Central memory CD8-positive, alpha-beta T cell (primary cell): ENCODE measurements at regions not wholly inside any gene's neighbourhood (a gene's known extent, or its start where the extent isn't known, plus 50 kb on each side); places are given as distances from the start of the nearest gene placed in this dataset.

Experiments used
- ATAC-seq: fragments of 150-1000 bp; cut with Tn5 transposase; replicated peaks from 2 replicates; pipeline ENCODE4 v1.10.0; 2022; ENCODE audit warnings: mild to moderate bottlenecking, moderate FRiP score, moderate number of reproducible peaks; ENCODE audit not compliant: poor library complexity, severe bottlenecking; ENCODE audit errors: extremely low read depth
- DNase-seq, 2 donors: peaks; one replicate each; pipeline ENCODE4 v3.0.0; 2021; ENCODE audit warnings: low spot score in 2 of 2
- H3K27ac Mint-ChIP-seq: one replicate; pipeline ENCODE4 v1.8.0; 2022; ENCODE audit warnings: low read depth, mild to moderate bottlenecking, moderate library complexity, mixed read lengths
- H3K27me3 Mint-ChIP-seq: one replicate; pipeline ENCODE4 v1.8.0; 2022; ENCODE audit warnings: mixed read lengths
- H3K36me3 Mint-ChIP-seq: one replicate; pipeline ENCODE4 v1.8.0; 2022; ENCODE audit warnings: mild to moderate bottlenecking, moderate library complexity, mixed read lengths; ENCODE audit not compliant: insufficient read depth
- H3K4me1 Mint-ChIP-seq: one replicate; pipeline ENCODE4 v1.8.0; 2022; ENCODE audit warnings: mixed read lengths
- H3K4me3 Mint-ChIP-seq: one replicate; pipeline ENCODE4 v1.8.0; 2022; ENCODE audit warnings: mild to moderate bottlenecking, moderate library complexity, mixed read lengths
- H3K9me3 Mint-ChIP-seq: one replicate; pipeline ENCODE4 v1.8.0; 2022; ENCODE audit warnings: mixed read lengths

- Mint-ChIP-seq H3K27me3 (peaks cover 20% of the 10 kb centered on the region), H3K27ac (no peak overlapping the region)
- ATAC-seq, result no peak
Observed at GRCh38 chr3:101172516-101172915, 147.9 kb downstream of the IMPG2 start.

DNA sequence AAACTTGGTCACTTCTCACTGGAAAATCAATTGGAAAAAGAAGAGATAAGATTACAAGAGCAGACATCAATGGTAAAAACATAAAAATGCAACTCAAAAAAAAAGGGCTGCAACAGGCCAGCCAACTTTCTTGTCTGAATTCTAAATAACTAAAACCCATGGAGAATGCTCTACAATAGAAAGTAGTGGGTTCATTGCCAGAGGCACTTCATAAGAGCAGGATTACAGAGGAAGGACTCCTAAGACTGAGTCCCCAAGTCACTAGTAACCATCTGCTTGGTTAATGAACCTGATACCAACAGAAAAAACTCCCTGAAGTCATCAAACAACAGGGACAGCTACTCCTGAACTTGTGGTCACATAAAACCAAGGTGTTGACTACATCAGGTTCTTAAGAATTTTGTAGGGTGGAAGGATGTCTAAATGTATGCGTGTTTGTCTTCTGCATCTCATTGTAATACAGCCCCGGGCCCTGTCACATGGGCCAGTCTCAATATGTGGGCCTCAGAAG is 148.6 kb downstream of the IMPG2 start:
- DNase-seq (no peak), ATAC-seq (no peak)
- no peak overlapping the region for H3K27ac Mint-ChIP-seq
- H3K36me3 Mint-ChIP-seq, result no peaks in the 10 kb centered on the region
- H3K27me3 Mint-ChIP-seq, result peaks cover 28% of the 10 kb centered on the region
- no peaks in the 10 kb centered on the region for H3K4me1 Mint-ChIP-seq
- no peaks in the 10 kb centered on the region for H3K9me3 Mint-ChIP-seq
- H3K4me3 Mint-ChIP-seq, result no peak overlapping the region

More at GRCh38 chr3:101172516-101172915, 147.9 kb downstream of the IMPG2 start:
- DNase-seq, result no peak
- Mint-ChIP-seq H3K9me3 (no peaks in the 10 kb centered on the region), H3K4me3 (no peak overlapping the region), H3K4me1 (no peaks in the 10 kb centered on the region), H3K36me3 (no peaks in the 10 kb centered on the region)

DNA sequence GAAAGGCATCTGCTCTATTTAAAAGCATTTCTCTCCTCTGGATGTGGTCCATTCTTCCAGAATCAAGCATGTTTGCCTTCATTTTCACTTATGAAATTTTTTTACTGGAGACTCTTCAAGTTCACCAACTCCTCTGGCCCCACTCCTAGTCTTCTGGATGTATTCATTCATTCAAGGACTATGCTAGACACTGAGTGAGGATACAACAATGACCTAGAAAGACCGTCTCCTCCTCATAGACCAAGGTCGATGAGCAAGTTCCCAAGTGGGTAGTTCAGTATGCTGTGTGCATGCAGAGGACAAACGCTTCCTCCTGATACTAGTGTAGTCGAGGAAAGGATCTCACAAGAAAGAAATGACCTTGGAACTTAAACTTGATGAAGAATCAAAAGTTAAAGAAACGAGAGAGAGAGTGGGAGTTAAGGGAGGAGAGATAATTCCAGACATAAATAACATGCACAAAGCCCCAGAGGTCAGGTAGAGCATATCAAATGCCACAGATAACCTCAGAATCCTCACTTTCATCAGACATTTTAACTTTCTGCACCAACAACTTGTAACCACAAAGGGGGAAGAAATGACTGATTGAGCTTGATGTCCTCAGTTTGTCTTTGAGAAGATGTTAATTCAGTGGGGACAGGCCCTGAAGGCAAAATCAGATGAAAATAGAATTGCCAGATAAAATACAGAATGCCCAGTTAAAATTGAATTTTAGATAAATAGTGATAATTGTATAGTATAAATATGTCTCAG is 149.4 kb downstream of the IMPG2 start:
- Mint-ChIP-seq H3K4me1 (no peaks in the 10 kb centered on the region), H3K27me3 (peaks cover 35% of the 10 kb centered on the region), H3K27ac (no peak overlapping the region), H3K9me3 (no peaks in the 10 kb centered on the region), H3K36me3 (no peaks in the 10 kb centered on the region), H3K4me3 (no peak overlapping the region)
- ATAC-seq (no peak), DNase-seq (no peak)

DNA sequence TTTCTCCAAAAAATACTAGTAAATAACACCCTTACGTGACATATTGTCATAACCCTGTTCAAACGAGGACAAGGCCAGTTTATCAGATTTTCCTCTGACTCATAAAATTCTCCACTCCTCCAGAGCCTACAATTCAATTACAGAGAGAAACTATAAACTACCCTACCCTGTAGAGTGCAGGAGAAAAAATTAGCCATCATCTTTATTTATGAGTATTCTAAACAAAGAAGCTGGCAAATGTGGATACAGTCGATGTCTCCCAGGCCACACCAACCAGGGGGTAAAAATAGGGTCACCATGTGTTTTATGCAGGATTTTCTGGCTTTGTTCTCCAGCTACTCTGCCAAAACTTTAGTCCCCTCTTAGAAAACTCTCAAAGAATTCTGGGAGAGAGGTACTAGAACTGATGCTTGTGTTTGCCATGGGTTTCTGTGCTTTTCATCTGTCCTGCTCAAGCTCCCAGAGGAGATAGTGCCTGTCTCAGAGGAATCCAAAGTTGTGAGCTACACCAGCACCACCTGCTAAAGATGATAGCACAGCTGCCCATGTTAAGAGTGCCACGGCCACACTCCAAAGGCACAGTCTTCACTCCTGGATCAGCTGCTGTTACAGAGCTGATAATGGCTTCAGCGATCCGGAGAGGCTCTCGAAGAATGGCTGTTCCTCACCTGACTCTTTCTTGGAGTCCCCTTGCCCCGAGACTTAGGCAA is 150.2 kb downstream of the IMPG2 start:
- Mint-ChIP-seq H3K36me3 (no peaks in the 10 kb centered on the region), H3K4me3 (no peak overlapping the region), H3K4me1 (no peaks in the 10 kb centered on the region), H3K27me3 (peaks cover 39% of the 10 kb centered on the region), H3K27ac (no peak overlapping the region), H3K9me3 (no peaks in the 10 kb centered on the region)
- ATAC-seq (no peak), DNase-seq (no peak)

GRCh38 chr3:101169516-101169915 is 150.9 kb downstream of the IMPG2 start:
- Mint-ChIP-seq H3K9me3 (no peaks in the 10 kb centered on the region), H3K36me3 (no peaks in the 10 kb centered on the region), H3K4me3 (no peak overlapping the region), H3K27me3 (peaks cover 36% of the 10 kb centered on the region), H3K4me1 (no peaks in the 10 kb centered on the region), H3K27ac (no peak overlapping the region)
- DNase-seq (no peak), ATAC-seq (no peak)

DNA sequence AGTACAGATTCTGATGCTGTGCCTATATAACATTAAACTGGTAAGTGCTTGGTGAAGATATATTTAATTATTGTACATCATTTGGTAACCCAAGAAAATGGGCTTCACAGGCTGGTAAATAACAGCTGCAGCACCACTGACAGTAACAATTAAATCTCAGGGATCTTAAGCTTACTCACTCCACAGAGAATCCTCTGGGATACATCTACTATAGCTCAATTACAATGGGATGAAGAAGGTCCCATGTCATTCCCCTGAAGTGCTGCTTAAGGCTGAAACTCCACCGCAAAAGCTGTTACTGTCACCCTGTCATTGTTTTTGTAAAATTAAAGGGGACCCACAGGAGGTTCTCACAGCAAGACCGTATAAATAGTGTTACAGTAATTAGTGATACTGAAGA is 153.0 kb downstream of the IMPG2 start:
- Mint-ChIP-seq H3K36me3 (no peaks in the 10 kb centered on the region), H3K4me1 (no peaks in the 10 kb centered on the region), H3K27me3 (peaks cover 43% of the 10 kb centered on the region), H3K27ac (no peak overlapping the region), H3K9me3 (no peaks in the 10 kb centered on the region), H3K4me3 (no peak overlapping the region)
- ATAC-seq (no peak), DNase-seq (no peak)

DNA sequence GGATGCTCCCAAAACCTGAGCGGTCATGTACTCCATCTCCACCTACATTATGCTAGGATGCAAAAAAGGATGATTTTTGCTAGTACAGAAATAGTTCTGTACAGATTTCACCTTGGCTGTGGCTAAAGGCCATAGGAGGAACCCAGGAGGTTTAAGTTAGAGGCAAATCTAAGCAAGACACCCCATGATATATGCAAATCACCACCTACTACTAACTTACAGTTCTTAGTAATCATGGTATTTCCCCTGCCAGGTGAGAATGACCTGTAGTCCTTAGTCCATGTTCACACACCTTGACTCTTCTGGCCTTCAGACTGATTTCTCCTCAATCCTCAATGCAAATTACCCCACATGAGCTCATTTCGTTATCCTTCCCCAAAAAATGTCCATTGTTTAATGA is 154.2 kb downstream of the IMPG2 start:
- Mint-ChIP-seq H3K27me3 (peaks cover 48% of the 10 kb centered on the region), H3K9me3 (no peaks in the 10 kb centered on the region), H3K4me1 (no peaks in the 10 kb centered on the region), H3K36me3 (no peaks in the 10 kb centered on the region), H3K27ac (no peak overlapping the region), H3K4me3 (no peak overlapping the region)
- DNase-seq (no peak), ATAC-seq (no peak)

- no peaks in the 10 kb centered on the region for H3K9me3 Mint-ChIP-seq
- no peak overlapping the region for H3K27ac Mint-ChIP-seq
- H3K4me1 Mint-ChIP-seq, result no peaks in the 10 kb centered on the region
- H3K36me3 Mint-ChIP-seq, result no peaks in the 10 kb centered on the region
- ATAC-seq (no peak), DNase-seq (no peak)
- H3K27me3 Mint-ChIP-seq, result peaks cover 43% of the 10 kb centered on the region
- no peak overlapping the region for H3K4me3 Mint-ChIP-seq
Observed at GRCh38 chr3:101163554-101163953, 156.8 kb downstream of the IMPG2 start.

GRCh38 chr3:101159478-101159877 is 160.9 kb downstream of the IMPG2 start:
- Mint-ChIP-seq H3K27ac (no peak overlapping the region), H3K4me1 (no peaks in the 10 kb centered on the region), H3K27me3 (peaks cover 32% of the 10 kb centered on the region), H3K9me3 (no peaks in the 10 kb centered on the region), H3K4me3 (no peak overlapping the region), H3K36me3 (no peaks in the 10 kb centered on the region)
- ATAC-seq (no peak), DNase-seq (no peak)

DNA sequence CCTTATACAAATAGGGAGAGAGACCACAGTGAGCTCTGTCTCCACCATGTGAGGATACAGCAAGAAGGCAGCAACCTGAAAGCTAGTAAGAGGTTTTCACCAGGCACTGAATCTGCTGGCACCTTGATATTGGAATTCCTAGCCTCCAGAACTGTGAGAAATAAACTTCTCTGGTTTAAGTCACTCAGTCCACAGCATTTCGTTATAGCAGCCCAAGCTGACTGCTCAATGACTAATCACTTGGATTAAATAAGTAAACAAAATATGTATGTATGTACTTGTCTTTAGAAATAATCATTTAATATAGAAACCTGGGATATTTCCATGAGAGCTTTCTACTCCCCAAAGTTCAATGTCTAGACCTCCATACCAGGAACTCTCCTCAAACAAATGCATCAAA is 162.0 kb downstream of the IMPG2 start:
- DNase-seq (no peak), ATAC-seq (no peak)
- Mint-ChIP-seq H3K36me3 (no peaks in the 10 kb centered on the region), H3K4me3 (no peak overlapping the region), H3K27me3 (peaks cover 39% of the 10 kb centered on the region), H3K9me3 (no peaks in the 10 kb centered on the region), H3K4me1 (no peaks in the 10 kb centered on the region), H3K27ac (no peak overlapping the region)

DNA sequence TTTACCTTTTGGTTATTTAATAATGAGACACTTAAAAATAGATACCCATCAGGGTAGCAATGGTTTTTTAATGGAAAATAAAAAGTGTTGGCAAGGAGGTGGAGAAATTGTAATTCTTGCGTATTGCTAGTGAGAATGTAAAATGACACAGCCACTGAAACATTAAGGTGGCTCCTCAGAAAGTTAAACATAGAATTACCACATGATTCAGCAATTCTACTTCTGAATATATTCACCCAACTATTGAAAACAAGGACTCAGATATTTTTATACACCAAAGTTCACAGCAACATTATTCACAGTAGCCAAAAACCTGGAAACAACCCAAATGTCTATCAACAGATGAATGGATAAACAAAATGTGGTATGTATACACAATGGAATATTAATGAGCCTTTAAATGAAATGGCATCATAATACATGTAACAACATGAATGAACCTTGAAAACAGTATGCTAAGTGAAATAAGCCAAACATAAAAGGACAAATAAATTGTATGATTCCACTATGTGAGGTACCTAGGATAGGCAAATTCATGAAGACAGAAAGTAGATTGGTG is 163.5 kb downstream of the IMPG2 start:
- Mint-ChIP-seq H3K4me1 (no peaks in the 10 kb centered on the region), H3K9me3 (no peaks in the 10 kb centered on the region), H3K36me3 (no peaks in the 10 kb centered on the region), H3K27ac (no peak overlapping the region), H3K27me3 (peaks cover 32% of the 10 kb centered on the region), H3K4me3 (no peak overlapping the region)
- ATAC-seq, result no peak
- no peak for DNase-seq

DNA sequence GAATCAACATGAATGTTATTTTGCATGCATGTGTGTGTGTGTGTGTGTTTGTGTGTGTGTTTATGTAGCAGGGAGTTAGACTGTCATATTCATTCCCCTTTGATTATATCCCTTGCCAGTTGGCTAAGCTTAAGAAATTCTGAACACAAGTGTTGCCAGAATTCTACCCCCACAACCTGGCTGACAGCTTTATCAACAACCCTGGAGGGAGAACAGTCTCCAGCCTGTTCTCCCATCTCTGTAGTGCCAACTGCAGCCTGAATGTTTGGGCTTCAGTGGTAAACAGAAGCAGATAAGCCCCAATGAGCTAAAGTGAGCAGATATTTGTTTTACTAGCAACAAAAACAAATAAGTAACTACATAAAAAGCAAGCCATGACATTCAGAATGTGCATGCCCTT is 162.6 kb upstream of the ABI3BP start:
- Mint-ChIP-seq H3K27me3 (peaks cover 33% of the 10 kb centered on the region), H3K36me3 (no peaks in the 10 kb centered on the region), H3K4me3 (no peak overlapping the region), H3K9me3 (no peaks in the 10 kb centered on the region), H3K4me1 (no peaks in the 10 kb centered on the region), H3K27ac (no peak overlapping the region)
- ATAC-seq (no peak), DNase-seq (no peak)

- H3K27ac Mint-ChIP-seq, result no peak overlapping the region
- no peak for ATAC-seq
- no peaks in the 10 kb centered on the region for H3K36me3 Mint-ChIP-seq
- no peaks in the 10 kb centered on the region for H3K4me1 Mint-ChIP-seq
- no peaks in the 10 kb centered on the region for H3K9me3 Mint-ChIP-seq
- H3K27me3 Mint-ChIP-seq, result peaks cover 43% of the 10 kb centered on the region
- H3K4me3 Mint-ChIP-seq, result no peak overlapping the region
- DNase-seq, result no peak
Observed at GRCh38 chr3:101154401-101154800, 161.2 kb upstream of the ABI3BP start.
